ENCODE measurements at regions not wholly inside any gene's neighbourhood (a gene's known extent, or its start where the extent isn't known, plus 50 kb on each side); places are given as distances from the start of the nearest gene placed in this dataset.

GRCh38 chr9:11893331-11893730 lies 799.9 kb upstream of the TYRP1 start:
- no peak for TF ChIP-seq USF2 (IDR thresholded peaks at IDR 0.05; ENCODE audit: low read depth, low read length)
- TF ChIP-seq CTCF (conservative IDR thresholded peaks at IDR 0.05; ENCODE audit: low read depth, low read length), result no peak
- no peak for TF ChIP-seq FOS (IDR thresholded peaks at IDR 0.05; ENCODE audit: low read depth, low read length)
- no peak for TF ChIP-seq MXI1 (IDR thresholded peaks at IDR 0.05; ENCODE audit: borderline replicate concordance, low read depth, low read length)
- no peak for TF ChIP-seq BHLHE40 (IDR thresholded peaks at IDR 0.05; ENCODE audit: low read depth, low read length)
- no peak for TF ChIP-seq POLR2A (IDR thresholded peaks at IDR 0.05; ENCODE audit: low read depth, low read length)
- TF ChIP-seq RAD21 (IDR thresholded peaks at IDR 0.05; ENCODE audit: low read length), result no peak

Measured in IMR-90 (cell line).